HG02885 (cell line): ENCODE measurements at regions not wholly inside any gene's neighbourhood (a gene's known extent, or its start where the extent isn't known, plus 50 kb on each side); places are given as distances from the start of the nearest gene placed in this dataset.
"Not testable (repeated sequence)": the region's sequence is repeated elsewhere in the genome, so short reads cannot be mapped to it uniquely, and the experiment has no call there.

Experiments
- ATAC-seq: cut with Tn5 transposase; IDR thresholded peaks from one replicate; pipeline ENCODE4 v1.9.1; 2021; ENCODE audit warnings: mild to moderate bottlenecking; ENCODE audit not compliant: unreplicated experiment, poor library complexity

DNA sequence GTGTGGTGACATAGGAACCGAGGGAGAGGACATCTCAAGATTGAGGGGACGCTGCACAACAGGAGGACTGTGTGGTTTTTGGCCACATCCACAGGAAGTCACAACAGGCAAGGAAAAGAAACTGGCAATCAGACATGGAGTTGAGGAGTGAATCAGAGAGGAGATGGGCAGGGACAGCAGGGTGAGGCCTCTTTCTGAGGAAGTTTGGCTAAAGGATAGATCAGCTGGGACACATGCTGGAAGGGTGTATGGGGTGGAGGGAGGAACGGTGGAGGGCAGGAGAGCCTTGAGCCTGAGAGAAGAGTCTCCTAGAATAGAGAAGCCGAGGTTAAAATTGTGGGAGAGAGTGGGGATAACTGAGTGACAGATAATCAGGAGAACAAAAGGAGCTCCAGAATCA lies 75.1 kb upstream of the CIDEA start:
- not testable (repeated sequence) for ATAC-seq

DNA sequence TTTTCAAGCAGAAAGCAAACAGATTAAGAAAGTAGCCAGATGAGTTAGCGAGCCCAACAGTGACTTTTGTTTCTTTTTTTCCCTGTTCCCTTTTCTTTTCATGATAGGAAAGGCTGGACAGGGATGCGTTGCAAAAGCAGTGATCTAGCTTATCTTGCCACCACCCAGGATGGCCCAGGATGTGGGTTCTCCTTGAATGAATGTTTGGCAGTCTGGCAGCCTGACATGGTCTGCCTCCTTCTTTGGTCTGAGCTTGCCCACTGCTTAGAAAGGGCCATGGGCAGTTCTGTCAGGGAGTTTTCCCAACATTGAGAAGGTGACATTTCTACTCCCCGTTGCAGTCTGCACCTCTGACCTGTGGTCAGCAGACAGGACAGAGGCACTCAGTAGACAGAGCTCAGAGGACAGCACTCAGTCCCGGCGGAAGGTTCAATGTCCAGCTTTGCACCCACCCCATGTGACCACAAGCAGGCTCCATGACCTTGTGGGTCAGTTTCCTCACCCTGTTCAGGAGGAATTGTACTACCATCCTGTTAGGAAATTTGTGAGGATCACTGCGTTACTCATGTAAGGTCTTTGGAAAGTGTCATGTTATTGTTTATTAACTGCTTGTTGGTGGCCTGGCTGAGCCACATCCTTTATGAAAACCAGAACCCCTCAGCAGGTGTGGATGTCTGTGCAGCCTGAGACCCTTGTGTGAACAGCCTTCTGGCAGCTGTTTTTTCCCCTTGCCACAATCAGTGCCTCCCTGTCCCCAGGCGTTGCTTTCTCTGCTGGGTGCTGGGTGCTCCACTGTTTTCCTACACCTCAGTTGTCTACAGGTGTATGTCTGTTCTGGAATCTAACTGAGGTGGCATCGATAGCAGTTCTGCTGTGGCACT lies 74.2 kb upstream of the CIDEA start:
- not testable (repeated sequence) for ATAC-seq

DNA sequence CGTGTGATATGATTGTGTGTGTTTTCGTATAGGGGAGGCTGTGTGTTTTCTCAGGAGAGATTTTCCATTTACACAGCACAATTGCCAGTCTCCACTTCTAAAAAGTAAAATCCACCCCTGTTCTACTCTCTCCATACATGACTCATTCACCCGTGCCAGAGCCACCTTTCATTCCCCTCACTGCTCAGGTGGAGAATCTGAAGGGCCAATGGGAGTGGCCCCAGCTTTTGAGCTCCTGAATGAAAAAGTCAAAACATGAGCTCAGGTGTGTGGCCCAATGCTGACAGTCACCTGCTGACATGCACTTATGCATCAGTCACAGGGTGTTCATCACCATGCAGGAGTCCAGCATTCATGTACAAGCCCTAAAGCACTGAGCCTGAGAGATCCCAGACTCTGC lies 55.4 kb upstream of the CIDEA start:
- ATAC-seq: not testable (repeated sequence)

DNA sequence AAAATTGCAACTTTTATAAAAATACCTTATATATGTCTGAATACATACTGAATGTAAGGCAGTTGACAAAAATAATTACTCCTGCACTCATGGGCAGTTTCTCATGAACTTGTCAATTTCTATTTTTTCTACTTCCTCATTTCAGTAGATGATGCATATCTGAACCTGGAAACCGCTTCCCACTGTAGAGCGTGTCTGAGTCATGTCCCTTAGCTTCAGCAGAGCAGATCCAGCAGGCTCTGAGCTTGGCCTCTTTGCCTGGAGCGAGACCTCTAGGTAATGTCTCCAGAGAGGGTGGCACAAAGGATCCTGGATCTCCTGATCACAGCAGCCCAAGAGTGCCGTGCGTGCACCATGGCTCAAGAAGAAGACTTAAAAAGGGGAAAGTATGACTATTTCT lies 54.0 kb upstream of the CIDEA start:
- peak; percentile 99 for ATAC-seq
